GM06990 (cell line): ENCODE measurements at regions not wholly inside any gene's neighbourhood (a gene's known extent, or its start where the extent isn't known, plus 50 kb on each side); places are given as distances from the start of the nearest gene placed in this dataset.

Source experiments
- DNase-seq: peaks from one replicate; pipeline ENCODE4 v3.0.0-alpha.2; 2011; ENCODE audit not compliant: insufficient read length; ENCODE audit errors: extremely low read depth
- H3K27me3 ChIP-seq: replicated peaks from 2 replicates; pipeline ENCODE4 v1.6.0; 2011; ENCODE audit warnings: low read length; ENCODE audit not compliant: control insufficient read depth, insufficient read depth
- H3K36me3 ChIP-seq: 2 replicates; pipeline ENCODE4 v1.5.1; 2011; ENCODE audit warnings: low read length; ENCODE audit not compliant: control insufficient read depth, insufficient read depth
- H3K4me3 ChIP-seq: replicated peaks from 2 replicates; pipeline ENCODE4 v1.5.1; 2011; ENCODE audit warnings: low read depth, mild to moderate bottlenecking, control low read depth, low read length
- CTCF ChIP-seq: IDR thresholded peaks from 2 replicates; pipeline ENCODE4 v1.5.1; 2011; ENCODE audit warnings: low read length, control low read depth, mild to moderate bottlenecking, inconsistent platforms; ENCODE audit not compliant: insufficient read depth, poor library complexity, severe bottlenecking

GRCh38 chrX:79231662-79232061 lies 87.2 kb downstream of the GPR174 start:
- DNase-seq: no peak
- Histone ChIP-seq H3K36me3 (no peaks in the 10 kb centered on the region), H3K4me3 (no peak overlapping the region), H3K27me3 (no peaks in the 10 kb centered on the region)
- no peak for TF ChIP-seq CTCF
